ENCODE measurements at regions not wholly inside any gene's neighbourhood (a gene's known extent, or its start where the extent isn't known, plus 50 kb on each side); places are given as distances from the start of the nearest gene placed in this dataset.
A peak's percentile ranks its signal among the peaks of the same experiment; 100 is the strongest.

GRCh38 chr2:103153580-103154284 lies 391.9 kb downstream of the TMEM182 start:
- Histone ChIP-seq H3K9ac (no peak overlapping the region), H3K36me3 (ENCODE audit: insufficient read depth) (no peaks in the 10 kb centered on the region), H3K27ac (no peak overlapping the region), H3K4me3 (IDR thresholded peaks at IDR 0.05; ENCODE audit: insufficient read depth, low read depth, low read length) (no peak overlapping the region), H2AFZ (ENCODE audit: low read depth) (no peak overlapping the region), H3K79me2 (ENCODE audit: insufficient read depth, low read depth) (no peaks in the 10 kb centered on the region), H3K27me3 (ENCODE audit: insufficient read depth, low read depth) (no peaks in the 10 kb centered on the region), H4K20me1 (ENCODE audit: insufficient read depth) (no peaks in the 10 kb centered on the region), H3K4me1 (ENCODE audit: low read depth, poor library complexity, severe bottlenecking) (peaks cover 7% of the 10 kb centered on the region), H3K4me2 (no peak overlapping the region)
- no peak for TF ChIP-seq CTCF (conservative IDR thresholded peaks at IDR 0.05; ENCODE audit: low read depth, low read length)

- no peak for TF ChIP-seq CTCF (conservative IDR thresholded peaks at IDR 0.05; ENCODE audit: low read depth, low read length)
- H4K20me1 ChIP-seq (ENCODE audit: insufficient read depth): no peaks in the 10 kb centered on the region
Observed at GRCh38 chr2:103155308-103155707, 393.5 kb downstream of the TMEM182 start.

GRCh38 chr2:103159018-103159417 lies 397.2 kb downstream of the TMEM182 start:
- no peaks in the 10 kb centered on the region for H3K79me2 ChIP-seq (ENCODE audit: insufficient read depth, low read depth)
- no peaks in the 10 kb centered on the region for H3K36me3 ChIP-seq (ENCODE audit: insufficient read depth)
- H3K27ac ChIP-seq: no peak overlapping the region
- no peak overlapping the region for H2AFZ ChIP-seq (ENCODE audit: low read depth)
- H3K27me3 ChIP-seq (ENCODE audit: insufficient read depth, low read depth): no peaks in the 10 kb centered on the region
- no peaks in the 10 kb centered on the region for H4K20me1 ChIP-seq (ENCODE audit: insufficient read depth)
- no peak overlapping the region for H3K4me2 ChIP-seq
- no peaks in the 10 kb centered on the region for H3K4me1 ChIP-seq (ENCODE audit: low read depth, poor library complexity, severe bottlenecking)
- H3K9ac ChIP-seq: no peak overlapping the region
- TF ChIP-seq CTCF (conservative IDR thresholded peaks at IDR 0.05; ENCODE audit: low read depth, low read length): no peak
- no peak overlapping the region for H3K4me3 ChIP-seq (IDR thresholded peaks at IDR 0.05; ENCODE audit: insufficient read depth, low read depth, low read length)

More at GRCh38 chr2:103155308-103155707, 393.5 kb downstream of the TMEM182 start:
- no peaks in the 10 kb centered on the region for H3K27me3 ChIP-seq (ENCODE audit: insufficient read depth, low read depth)
- H3K4me2 ChIP-seq: no peak overlapping the region
- H2AFZ ChIP-seq (ENCODE audit: low read depth): no peak overlapping the region
- no peaks in the 10 kb centered on the region for H3K79me2 ChIP-seq (ENCODE audit: insufficient read depth, low read depth)
- H3K9ac ChIP-seq: no peak overlapping the region
- no peaks in the 10 kb centered on the region for H3K4me1 ChIP-seq (ENCODE audit: low read depth, poor library complexity, severe bottlenecking)
- no peak overlapping the region for H3K4me3 ChIP-seq (IDR thresholded peaks at IDR 0.05; ENCODE audit: insufficient read depth, low read depth, low read length)
- H3K36me3 ChIP-seq (ENCODE audit: insufficient read depth): no peaks in the 10 kb centered on the region
- H3K27ac ChIP-seq: no peak overlapping the region

DNA sequence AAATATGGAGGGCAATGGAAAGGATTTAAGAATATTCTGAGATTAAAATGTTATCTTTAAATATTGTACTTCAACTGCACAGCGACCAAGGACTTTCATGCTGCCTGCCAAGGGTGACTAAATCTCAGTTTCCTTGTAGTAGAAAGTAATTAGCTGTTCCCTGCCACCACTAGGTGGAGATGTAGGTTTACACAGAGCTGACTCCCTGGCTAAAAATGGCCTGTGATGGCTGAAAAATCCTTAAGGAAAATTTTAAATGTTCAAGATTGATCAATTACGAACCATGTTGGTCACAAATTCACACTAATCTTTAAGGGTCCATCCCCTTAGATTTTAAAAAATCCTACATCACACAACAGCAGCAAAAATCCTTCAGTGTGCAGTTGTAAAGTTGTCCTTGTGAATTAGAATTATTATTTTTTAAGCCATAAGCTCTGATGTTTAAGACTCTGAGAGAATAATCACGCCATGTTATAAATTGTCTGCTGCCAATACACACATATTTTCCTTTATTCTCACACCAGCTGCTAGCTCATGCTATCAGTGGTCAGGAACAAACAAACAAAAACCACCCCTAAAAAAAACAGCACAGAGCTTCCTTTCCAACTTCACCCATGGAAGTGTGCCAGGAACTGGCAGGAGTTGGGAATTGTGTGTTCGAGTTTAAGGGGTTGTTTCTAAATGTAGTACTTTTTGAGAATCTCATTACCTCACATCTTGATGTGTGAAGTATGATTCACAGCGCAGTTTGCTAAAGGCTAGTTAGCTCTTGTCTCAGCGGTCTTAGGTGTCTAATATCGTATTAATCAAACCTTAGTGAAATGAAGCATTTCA lies 399.8 kb downstream of the TMEM182 start:
- Histone ChIP-seq H3K27ac (no peak overlapping the region), H3K36me3 (ENCODE audit: insufficient read depth) (no peaks in the 10 kb centered on the region), H3K79me2 (ENCODE audit: insufficient read depth, low read depth) (no peaks in the 10 kb centered on the region), H3K4me2 (no peak overlapping the region), H3K27me3 (ENCODE audit: insufficient read depth, low read depth) (no peaks in the 10 kb centered on the region), H3K4me3 (IDR thresholded peaks at IDR 0.05; ENCODE audit: insufficient read depth, low read depth, low read length) (no peak overlapping the region), H3K9ac (no peak overlapping the region), H2AFZ (ENCODE audit: low read depth) (no peak overlapping the region), H3K4me1 (ENCODE audit: low read depth, poor library complexity, severe bottlenecking) (no peaks in the 10 kb centered on the region), H4K20me1 (ENCODE audit: insufficient read depth) (no peaks in the 10 kb centered on the region)
- peak; percentile 87 for TF ChIP-seq CTCF (conservative IDR thresholded peaks at IDR 0.05; ENCODE audit: low read depth, low read length)
